ENCODE measurements at regions not wholly inside any gene's neighbourhood (a gene's known extent, or its start where the extent isn't known, plus 50 kb on each side); places are given as distances from the start of the nearest gene placed in this dataset.
"Not testable (repeated sequence)": the region's sequence is repeated elsewhere in the genome, so short reads cannot be mapped to it uniquely, and the experiment has no call there.

GRCh38 chr13:54415753-54416366, 1387.2 kb downstream of the OLFM4 start:
- DNase-seq, result no peak

GRCh38 chr13:54422946-54423345, 1394.3 kb downstream of the OLFM4 start:
- not testable (repeated sequence) for DNase-seq

- no peak for DNase-seq
Measured at GRCh38 chr13:54424344-54424743, 1395.7 kb downstream of the OLFM4 start.

GRCh38 chr13:54433493-54434206, 1405.0 kb downstream of the OLFM4 start:
- no peak for DNase-seq

GRCh38 chr13:54440853-54441400, 1412.3 kb downstream of the OLFM4 start:
- DNase-seq, result peak; percentile 10

GRCh38 chr13:54445453-54445852, 1416.8 kb downstream of the OLFM4 start:
- DNase-seq, result no peak

GRCh38 chr13:54445865-54446264, 1417.3 kb downstream of the OLFM4 start:
- DNase-seq, result no peak

GRCh38 chr13:54449922-54450321, 1421.3 kb downstream of the OLFM4 start:
- no peak for DNase-seq

- no peak for DNase-seq
Measured at GRCh38 chr13:54484166-54484565, 1455.6 kb downstream of the OLFM4 start.

GRCh38 chr13:54486421-54487166, 1458.0 kb downstream of the OLFM4 start:
- no peak for DNase-seq

- DNase-seq, result no peak
Measured at GRCh38 chr13:54489359-54489758, 1460.7 kb downstream of the OLFM4 start.

- DNase-seq, result no peak
Measured at GRCh38 chr13:54492995-54493394, 1464.4 kb downstream of the OLFM4 start.

GRCh38 chr13:54511366-54511765, 1482.8 kb downstream of the OLFM4 start:
- no peak for DNase-seq

GRCh38 chr13:54513254-54513653, 1484.6 kb downstream of the OLFM4 start:
- no peak for DNase-seq

GRCh38 chr13:54536112-54536511, 1507.5 kb downstream of the OLFM4 start:
- DNase-seq, result no peak

GRCh38 chr13:54563286-54563685, 1534.7 kb downstream of the OLFM4 start:
- no peak for DNase-seq

GRCh38 chr13:54572037-54572436, 1543.4 kb downstream of the OLFM4 start:
- DNase-seq, result not testable (repeated sequence)

GRCh38 chr13:54573186-54573585, 1544.6 kb downstream of the OLFM4 start:
- DNase-seq, result no peak

GRCh38 chr13:54574791-54575190, 1546.2 kb downstream of the OLFM4 start:
- no peak for DNase-seq

GRCh38 chr13:54591540-54591939, 1562.9 kb downstream of the OLFM4 start:
- no peak for DNase-seq

GRCh38 chr13:54592201-54592600, 1563.6 kb downstream of the OLFM4 start:
- no peak for DNase-seq

GRCh38 chr13:54593504-54593903, 1564.9 kb downstream of the OLFM4 start:
- no peak for DNase-seq

GRCh38 chr13:54597540-54598088, 1569.0 kb downstream of the OLFM4 start:
- no peak for DNase-seq

Measured in activated gamma-delta T cell (primary cell).